ENCODE measurements at regions not wholly inside any gene's neighbourhood (a gene's known extent, or its start where the extent isn't known, plus 50 kb on each side); places are given as distances from the start of the nearest gene placed in this dataset.

GRCh38 chr11:8317159-8317558 lies 53.5 kb upstream of the LMO1 start:
- no peaks in the 10 kb centered on the region for H3K4me1 ChIP-seq
- intact Hi-C loops (cut with DNase I), result no loop called here
- no peak overlapping the region for H3K27ac ChIP-seq
- peak in 1 of 4 donors; percentile 10 for DNase-seq
- no peak overlapping the region for H3K4me3 ChIP-seq
- peaks cover 0 to 9% of the 10 kb centered on the region in 2 donors for H3K27me3 ChIP-seq
- ATAC-seq, result no peak
- no peak for TF ChIP-seq CTCF (IDR thresholded peaks at IDR 0.05)
- no peaks in the 10 kb centered on the region for H3K36me3 ChIP-seq
- H3K9me3 ChIP-seq, result no peaks in the 10 kb centered on the region

DNA sequence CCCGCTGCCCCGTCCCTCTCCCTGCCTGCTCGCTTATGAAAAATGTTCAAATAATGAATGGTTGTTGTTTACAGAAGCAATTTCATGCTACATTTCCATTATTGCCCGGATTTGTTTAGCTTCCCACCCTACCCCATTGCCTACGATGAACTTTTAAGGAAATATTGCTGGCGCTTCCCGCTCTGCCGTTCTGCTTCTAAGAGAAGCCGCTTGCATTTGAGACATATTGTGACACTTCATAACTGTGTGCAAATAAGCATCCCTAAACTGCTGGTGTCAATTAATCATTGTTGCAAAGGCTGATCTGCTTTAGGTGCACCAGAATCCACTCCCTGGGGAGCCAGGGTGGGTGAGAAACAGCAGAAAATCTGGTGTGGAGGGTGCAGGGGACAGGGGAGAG lies 52.3 kb upstream of the LMO1 start:
- Histone ChIP-seq H3K27ac (no peak overlapping the region), H3K9me3 (no peaks in the 10 kb centered on the region), H3K36me3 (no peaks in the 10 kb centered on the region), H3K4me3 (no peak overlapping the region), H3K4me1 (no peaks in the 10 kb centered on the region), H3K27me3 (peaks cover 0 to 6% of the 10 kb centered on the region in 2 donors)
- DNase-seq, result no peak
- ATAC-seq, result no peak
- TF ChIP-seq CTCF (IDR thresholded peaks at IDR 0.05), result no peak
- intact Hi-C loops (cut with DNase I), result no loop called here

DNA sequence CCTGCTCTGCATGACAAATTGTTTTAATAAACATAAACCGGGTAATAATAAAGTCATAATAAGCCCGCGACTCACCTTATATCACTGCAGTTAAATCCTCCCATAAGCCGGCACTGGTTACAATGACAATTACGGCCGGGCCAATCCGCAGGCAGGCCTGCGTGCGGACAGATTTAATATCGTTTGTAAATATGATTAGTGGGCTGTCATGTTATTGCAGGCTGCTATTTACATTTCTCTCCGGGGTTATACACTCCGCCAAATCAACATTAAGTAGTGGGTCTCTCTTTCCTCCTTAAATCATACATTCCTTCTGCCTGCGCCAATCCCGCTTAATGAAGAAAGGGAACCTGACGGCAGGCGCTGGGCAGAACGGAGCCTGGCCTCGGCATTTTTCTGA lies 51.8 kb upstream of the LMO1 start:
- H3K27ac ChIP-seq, result no peak overlapping the region
- no peak for TF ChIP-seq CTCF (IDR thresholded peaks at IDR 0.05)
- H3K9me3 ChIP-seq, result no peaks in the 10 kb centered on the region
- H3K27me3 ChIP-seq, result peaks cover 0 to 6% of the 10 kb centered on the region in 2 donors
- peak in 1 of 4 donors; percentile 6 for DNase-seq
- no peak for ATAC-seq
- intact Hi-C loops (cut with DNase I), result no loop called here
- no peaks in the 10 kb centered on the region for H3K4me1 ChIP-seq
- H3K36me3 ChIP-seq, result no peaks in the 10 kb centered on the region
- H3K4me3 ChIP-seq, result no peak overlapping the region

DNA sequence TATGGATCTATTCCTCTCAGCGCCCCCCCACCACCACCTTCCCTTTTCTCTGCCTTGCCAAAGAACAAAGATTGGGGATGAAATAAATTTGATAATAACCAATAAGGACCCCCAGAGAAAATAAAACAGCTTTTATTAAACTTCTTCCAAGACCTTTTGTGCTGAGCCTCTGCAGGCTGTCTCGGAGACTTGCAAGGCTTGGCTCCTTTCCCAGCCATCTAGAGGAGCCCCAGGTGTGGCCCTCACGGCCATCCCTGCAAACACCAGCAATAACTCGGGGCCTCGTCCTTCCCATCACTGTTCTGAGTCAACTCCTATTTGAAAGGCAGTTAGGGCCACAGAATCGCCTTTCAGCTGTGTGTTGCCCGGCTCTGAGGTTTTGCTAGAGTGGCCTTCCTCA lies 51.2 kb upstream of the LMO1 start:
- H3K36me3 ChIP-seq, result no peaks in the 10 kb centered on the region
- no peak for ATAC-seq
- H3K4me1 ChIP-seq, result no peaks in the 10 kb centered on the region

GRCh38 chr11:8313504-8314090 lies 49.9 kb upstream of the LMO1 start:
- Histone ChIP-seq H3K36me3 (no peaks in the 10 kb centered on the region), H3K4me1 (no peaks in the 10 kb centered on the region), H3K9me3 (no peaks in the 10 kb centered on the region), H3K27ac (no peak overlapping the region), H3K4me3 (no peak overlapping the region), H3K27me3 (peaks cover 0 to 6% of the 10 kb centered on the region in 2 donors)
- peak in 1 of 4 donors; percentile 11 for DNase-seq
- intact Hi-C loops (cut with DNase I), result no loop called here
- TF ChIP-seq CTCF (IDR thresholded peaks at IDR 0.05), result no peak
- ATAC-seq, result no peak

More for the DNA sequence above, 51.2 kb upstream of the LMO1 start:
- Histone ChIP-seq H3K4me3 (no peak overlapping the region), H3K9me3 (no peaks in the 10 kb centered on the region), H3K27ac (no peak overlapping the region), H3K27me3 (peaks cover 0 to 6% of the 10 kb centered on the region in 2 donors)
- intact Hi-C loops (cut with DNase I), result no loop called here
- DNase-seq, result peak in 1 of 4 donors; percentile 20
- no peak for TF ChIP-seq CTCF (IDR thresholded peaks at IDR 0.05)

All from left lung (tissue), 4 donors.